ENCODE measurements at regions not wholly inside any gene's neighbourhood (a gene's known extent, or its start where the extent isn't known, plus 50 kb on each side); places are given as distances from the start of the nearest gene placed in this dataset.

DNA sequence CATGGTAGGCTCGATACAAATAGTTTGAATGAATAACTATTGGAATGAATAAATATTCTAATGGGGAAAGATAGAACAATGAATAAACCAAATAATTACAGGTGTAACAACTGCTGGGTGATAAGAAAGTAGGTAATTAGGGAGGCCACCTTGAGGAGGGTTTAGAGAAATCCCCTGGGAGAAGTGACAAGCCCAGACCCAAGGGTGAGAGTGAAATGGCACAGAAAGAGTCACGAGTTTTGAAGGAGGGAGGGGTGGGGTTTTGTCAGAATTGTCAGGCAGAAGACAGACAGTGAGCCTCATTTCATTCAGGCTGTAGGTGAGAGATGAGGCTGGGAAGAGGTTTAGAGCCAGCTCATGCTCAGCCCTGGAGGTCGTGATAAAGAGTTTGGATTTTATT is 71.6 kb upstream of the L3MBTL4 start:
- TF ChIP-seq, protein P1, sequence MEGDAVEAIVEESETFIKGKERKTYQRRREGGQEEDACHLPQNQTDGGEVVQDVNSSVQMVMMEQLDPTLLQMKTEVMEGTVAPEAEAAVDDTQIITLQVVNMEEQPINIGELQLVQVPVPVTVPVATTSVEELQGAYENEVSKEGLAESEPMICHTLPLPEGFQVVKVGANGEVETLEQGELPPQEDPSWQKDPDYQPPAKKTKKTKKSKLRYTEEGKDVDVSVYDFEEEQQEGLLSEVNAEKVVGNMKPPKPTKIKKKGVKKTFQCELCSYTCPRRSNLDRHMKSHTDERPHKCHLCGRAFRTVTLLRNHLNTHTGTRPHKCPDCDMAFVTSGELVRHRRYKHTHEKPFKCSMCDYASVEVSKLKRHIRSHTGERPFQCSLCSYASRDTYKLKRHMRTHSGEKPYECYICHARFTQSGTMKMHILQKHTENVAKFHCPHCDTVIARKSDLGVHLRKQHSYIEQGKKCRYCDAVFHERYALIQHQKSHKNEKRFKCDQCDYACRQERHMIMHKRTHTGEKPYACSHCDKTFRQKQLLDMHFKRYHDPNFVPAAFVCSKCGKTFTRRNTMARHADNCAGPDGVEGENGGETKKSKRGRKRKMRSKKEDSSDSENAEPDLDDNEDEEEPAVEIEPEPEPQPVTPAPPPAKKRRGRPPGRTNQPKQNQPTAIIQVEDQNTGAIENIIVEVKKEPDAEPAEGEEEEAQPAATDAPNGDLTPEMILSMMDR (IDR thresholded peaks at IDR 0.05), result no peak
- TF ChIP-seq, protein P2, sequence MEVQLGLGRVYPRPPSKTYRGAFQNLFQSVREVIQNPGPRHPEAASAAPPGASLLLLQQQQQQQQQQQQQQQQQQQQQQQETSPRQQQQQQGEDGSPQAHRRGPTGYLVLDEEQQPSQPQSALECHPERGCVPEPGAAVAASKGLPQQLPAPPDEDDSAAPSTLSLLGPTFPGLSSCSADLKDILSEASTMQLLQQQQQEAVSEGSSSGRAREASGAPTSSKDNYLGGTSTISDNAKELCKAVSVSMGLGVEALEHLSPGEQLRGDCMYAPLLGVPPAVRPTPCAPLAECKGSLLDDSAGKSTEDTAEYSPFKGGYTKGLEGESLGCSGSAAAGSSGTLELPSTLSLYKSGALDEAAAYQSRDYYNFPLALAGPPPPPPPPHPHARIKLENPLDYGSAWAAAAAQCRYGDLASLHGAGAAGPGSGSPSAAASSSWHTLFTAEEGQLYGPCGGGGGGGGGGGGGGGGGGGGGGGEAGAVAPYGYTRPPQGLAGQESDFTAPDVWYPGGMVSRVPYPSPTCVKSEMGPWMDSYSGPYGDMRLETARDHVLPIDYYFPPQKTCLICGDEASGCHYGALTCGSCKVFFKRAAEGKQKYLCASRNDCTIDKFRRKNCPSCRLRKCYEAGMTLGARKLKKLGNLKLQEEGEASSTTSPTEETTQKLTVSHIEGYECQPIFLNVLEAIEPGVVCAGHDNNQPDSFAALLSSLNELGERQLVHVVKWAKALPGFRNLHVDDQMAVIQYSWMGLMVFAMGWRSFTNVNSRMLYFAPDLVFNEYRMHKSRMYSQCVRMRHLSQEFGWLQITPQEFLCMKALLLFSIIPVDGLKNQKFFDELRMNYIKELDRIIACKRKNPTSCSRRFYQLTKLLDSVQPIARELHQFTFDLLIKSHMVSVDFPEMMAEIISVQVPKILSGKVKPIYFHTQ (CRISPR knock-in tag; IDR thresholded peaks at IDR 0.05), result no peak
- TF ChIP-seq HMGA2 (CRISPR knock-in tag; IDR thresholded peaks at IDR 0.05) (no peak), PRRX2 (CRISPR knock-in tag; IDR thresholded peaks at IDR 0.05) (no peak), CBFB (CRISPR knock-in tag; IDR thresholded peaks at IDR 0.05; ENCODE audit: low read depth) (no peak), ZNF121 (CRISPR knock-in tag; IDR thresholded peaks at IDR 0.05) (no peak)
- TF ChIP-seq, protein P3, sequence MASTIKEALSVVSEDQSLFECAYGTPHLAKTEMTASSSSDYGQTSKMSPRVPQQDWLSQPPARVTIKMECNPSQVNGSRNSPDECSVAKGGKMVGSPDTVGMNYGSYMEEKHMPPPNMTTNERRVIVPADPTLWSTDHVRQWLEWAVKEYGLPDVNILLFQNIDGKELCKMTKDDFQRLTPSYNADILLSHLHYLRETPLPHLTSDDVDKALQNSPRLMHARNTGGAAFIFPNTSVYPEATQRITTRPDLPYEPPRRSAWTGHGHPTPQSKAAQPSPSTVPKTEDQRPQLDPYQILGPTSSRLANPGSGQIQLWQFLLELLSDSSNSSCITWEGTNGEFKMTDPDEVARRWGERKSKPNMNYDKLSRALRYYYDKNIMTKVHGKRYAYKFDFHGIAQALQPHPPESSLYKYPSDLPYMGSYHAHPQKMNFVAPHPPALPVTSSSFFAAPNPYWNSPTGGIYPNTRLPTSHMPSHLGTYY (CRISPR knock-in tag; IDR thresholded peaks at IDR 0.05), result no peak
- TF ChIP-seq, protein P4, sequence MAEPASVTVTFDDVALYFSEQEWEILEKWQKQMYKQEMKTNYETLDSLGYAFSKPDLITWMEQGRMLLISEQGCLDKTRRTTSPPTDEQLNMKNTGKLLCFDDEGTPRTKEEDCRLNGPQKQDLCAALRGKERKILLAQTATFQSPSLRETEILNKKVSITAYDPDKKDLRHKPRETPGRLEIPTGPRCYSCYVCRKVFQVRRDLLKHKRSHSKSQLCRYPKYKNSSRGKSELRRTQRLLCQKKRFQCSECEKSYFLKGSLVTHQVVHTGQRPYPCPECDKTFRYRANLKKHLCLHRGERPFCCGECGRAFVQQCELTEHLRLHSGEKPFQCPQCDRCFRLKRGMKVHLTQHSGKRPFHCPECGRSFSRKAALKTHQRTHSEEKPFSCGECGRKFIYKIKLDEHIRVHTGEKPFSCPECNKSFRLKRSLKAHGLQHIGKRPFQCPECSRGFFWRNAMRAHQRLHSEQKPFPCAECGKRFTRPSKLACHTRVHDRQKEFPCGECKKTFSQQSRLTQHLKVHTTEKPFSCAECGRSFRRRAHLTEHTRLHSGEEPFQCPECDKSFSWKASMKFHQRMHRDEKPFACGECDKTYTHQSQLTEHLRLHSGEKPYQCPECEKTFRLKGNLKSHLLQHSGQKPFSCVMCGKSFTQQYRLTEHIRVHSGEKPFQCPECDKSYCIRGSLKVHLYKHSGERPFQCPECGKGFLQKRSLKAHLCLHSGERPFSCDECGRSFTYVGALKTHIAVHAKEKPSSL (CRISPR knock-in tag; conservative IDR thresholded peaks at IDR 0.05), result no peak
